HG02588 (cell line): ENCODE measurements at regions not wholly inside any gene's neighbourhood (a gene's known extent, or its start where the extent isn't known, plus 50 kb on each side); places are given as distances from the start of the nearest gene placed in this dataset.
A peak's percentile ranks its signal among the peaks of the same experiment; 100 is the strongest.
"Not testable (repeated sequence)": the region's sequence is repeated elsewhere in the genome, so short reads cannot be mapped to it uniquely, and the experiment has no call there.

Source experiments
- ATAC-seq: cut with Tn5 transposase; IDR thresholded peaks from one replicate; pipeline ENCODE4 v1.9.1; 2021; ENCODE audit warnings: mild to moderate bottlenecking, moderate library complexity; ENCODE audit not compliant: unreplicated experiment

- ATAC-seq = no peak
These were observed 732.1 kb upstream of the RIOK2 start for GRCh38 chr5:97915106-97915505.

GRCh38 chr5:97918057-97918456 is 735.0 kb upstream of the RIOK2 start:
- ATAC-seq = no peak

GRCh38 chr5:97918620-97919019 is 735.6 kb upstream of the RIOK2 start:
- no peak for ATAC-seq

GRCh38 chr5:97919719-97920118 is 736.7 kb upstream of the RIOK2 start:
- no peak for ATAC-seq

- no peak for ATAC-seq
These were observed 739.7 kb upstream of the RIOK2 start for GRCh38 chr5:97922776-97923175.

GRCh38 chr5:97923496-97923895 is 740.4 kb upstream of the RIOK2 start:
- ATAC-seq = peak; percentile 55

GRCh38 chr5:97923997-97924396 is 741.0 kb upstream of the RIOK2 start:
- peak; percentile 44 for ATAC-seq

- no peak for ATAC-seq
These were observed 746.3 kb upstream of the RIOK2 start for GRCh38 chr5:97929383-97929782.

GRCh38 chr5:97931829-97932228 is 748.8 kb upstream of the RIOK2 start:
- ATAC-seq = no peak

- no peak for ATAC-seq
These were observed 753.2 kb upstream of the RIOK2 start for GRCh38 chr5:97936231-97936630.

GRCh38 chr5:97937846-97938245 is 754.8 kb upstream of the RIOK2 start:
- no peak for ATAC-seq

GRCh38 chr5:97943036-97943435 is 760.0 kb upstream of the RIOK2 start:
- ATAC-seq = no peak

- ATAC-seq = no peak
These were observed 768.1 kb upstream of the RIOK2 start for GRCh38 chr5:97951139-97951538.

GRCh38 chr5:97955450-97955849 is 772.4 kb upstream of the RIOK2 start:
- ATAC-seq = no peak

GRCh38 chr5:97967292-97967691 is 784.2 kb upstream of the RIOK2 start:
- no peak for ATAC-seq

- no peak for ATAC-seq
These were observed 785.3 kb upstream of the RIOK2 start for GRCh38 chr5:97968346-97968745.

- ATAC-seq = no peak
These were observed 793.7 kb upstream of the RGMB start for GRCh38 chr5:97979740-97980139.

- ATAC-seq = no peak
These were observed 793.2 kb upstream of the RGMB start for GRCh38 chr5:97980291-97980690.

GRCh38 chr5:97986069-97986468 is 787.4 kb upstream of the RGMB start:
- no peak for ATAC-seq

- ATAC-seq = no peak
These were observed 782.2 kb upstream of the RGMB start for GRCh38 chr5:97991236-97991635.

GRCh38 chr5:97998941-97999340 is 774.5 kb upstream of the RGMB start:
- no peak for ATAC-seq

- ATAC-seq = no peak
These were observed 769.0 kb upstream of the RGMB start for GRCh38 chr5:98004463-98004862.

GRCh38 chr5:98016771-98017170 is 756.7 kb upstream of the RGMB start:
- ATAC-seq = no peak

GRCh38 chr5:98030273-98030672 is 743.2 kb upstream of the RGMB start:
- ATAC-seq = not testable (repeated sequence)
